CMK (cell line): ENCODE measurements at regions not wholly inside any gene's neighbourhood (a gene's known extent, or its start where the extent isn't known, plus 50 kb on each side); places are given as distances from the start of the nearest gene placed in this dataset.
"Not testable (repeated sequence)": the region's sequence is repeated elsewhere in the genome, so short reads cannot be mapped to it uniquely, and the experiment has no call there.

Source experiments
- DNase-seq: peaks from one replicate; pipeline ENCODE4 v3.0.0-alpha.2; 2010; ENCODE audit warnings: low read depth

DNA sequence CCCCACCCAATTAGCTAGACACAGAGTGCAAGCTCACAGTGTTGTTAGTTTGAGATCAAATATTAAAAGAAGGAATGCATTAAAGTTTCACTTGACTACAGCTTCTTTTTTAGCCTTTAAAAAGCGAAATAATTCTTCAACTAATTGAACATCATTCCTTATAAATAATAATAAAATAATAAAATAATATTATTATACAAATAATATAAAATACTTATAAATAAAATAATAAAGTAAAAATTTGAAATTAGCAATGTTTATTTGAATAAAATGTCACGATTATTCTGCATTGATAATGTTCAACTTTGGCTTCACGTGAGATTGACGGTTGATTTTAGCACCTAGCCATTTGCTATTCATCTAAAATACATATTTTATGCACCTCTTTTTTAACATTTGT is 819.3 kb downstream of the FRK start:
- DNase-seq: no peak

- no peak for DNase-seq
These were observed 839.5 kb downstream of the FRK start for GRCh38 chr6:115221198-115221597.

DNA sequence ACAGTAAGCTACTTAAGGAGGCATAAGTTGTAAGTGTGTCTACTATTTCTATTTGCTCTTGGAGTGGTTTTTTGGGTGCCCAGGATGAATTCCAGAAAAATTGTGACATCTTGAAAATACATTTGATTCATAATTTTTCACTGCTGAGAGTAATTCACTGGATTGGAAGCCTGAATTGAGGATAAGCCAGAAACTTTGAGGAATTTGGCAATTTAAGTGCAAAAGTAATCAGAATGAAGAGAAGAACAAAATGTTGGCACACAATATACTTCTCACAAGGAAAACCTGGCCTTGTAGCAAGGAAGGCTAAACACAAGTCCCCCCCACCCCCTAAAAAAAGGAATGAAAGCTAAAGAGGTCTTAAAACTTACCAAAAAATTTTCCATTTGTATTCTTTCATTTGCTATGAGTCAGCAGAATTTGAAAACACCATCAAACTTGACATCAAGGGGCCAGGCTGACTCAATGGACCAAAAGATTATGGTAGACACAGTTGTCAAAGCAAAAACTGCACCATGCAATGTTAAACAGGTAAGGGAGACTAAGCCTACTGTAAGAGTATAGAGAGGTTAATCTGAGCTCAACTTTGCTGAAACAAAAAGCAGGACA is 840.0 kb downstream of the FRK start:
- DNase-seq: no peak

DNA sequence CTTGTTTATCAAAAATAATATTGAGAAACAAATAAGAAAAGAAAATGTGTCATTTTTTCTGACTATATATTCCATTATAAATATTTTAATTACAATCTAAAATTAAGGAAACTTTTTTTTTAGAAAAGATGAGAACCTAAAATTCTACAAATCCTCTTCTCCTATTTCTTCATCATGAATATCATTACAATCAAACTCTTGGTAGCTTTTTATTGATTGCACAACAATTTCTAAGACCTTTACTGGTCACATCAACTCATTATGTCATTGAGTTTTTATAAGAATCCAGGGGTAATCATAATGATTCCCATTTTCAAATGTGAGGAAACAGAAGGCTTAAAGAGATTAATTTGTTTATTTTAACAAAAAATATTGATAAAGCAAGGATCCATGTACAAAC is 841.0 kb downstream of the FRK start:
- DNase-seq: no peak

GRCh38 chr6:115216835-115217234 is 843.9 kb downstream of the FRK start:
- DNase-seq: no peak

- DNase-seq: no peak
These were observed 846.4 kb downstream of the FRK start for GRCh38 chr6:115214283-115214682.

DNA sequence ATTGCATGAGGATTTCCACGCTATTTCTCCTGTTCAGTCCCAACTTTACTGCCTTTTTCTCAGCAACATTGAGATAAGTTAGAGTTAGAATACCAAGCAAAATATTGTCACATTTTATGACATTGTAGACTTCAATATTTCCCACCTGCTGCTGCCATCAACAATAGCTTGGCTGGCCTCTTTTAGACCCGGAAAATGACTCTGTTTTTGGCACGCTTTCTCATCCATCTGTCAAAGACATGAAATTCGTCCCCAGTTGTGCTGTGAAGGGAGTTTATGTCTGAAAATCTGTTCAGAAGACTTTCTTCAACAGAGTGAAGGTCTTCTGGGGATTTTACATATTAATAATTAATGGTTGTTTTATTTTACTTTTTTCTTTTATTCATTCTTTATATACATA is 857.3 kb downstream of the FRK start:
- DNase-seq: no peak

GRCh38 chr6:115194981-115195638 is 852.3 kb upstream of the HS3ST5 start:
- no peak for DNase-seq

DNA sequence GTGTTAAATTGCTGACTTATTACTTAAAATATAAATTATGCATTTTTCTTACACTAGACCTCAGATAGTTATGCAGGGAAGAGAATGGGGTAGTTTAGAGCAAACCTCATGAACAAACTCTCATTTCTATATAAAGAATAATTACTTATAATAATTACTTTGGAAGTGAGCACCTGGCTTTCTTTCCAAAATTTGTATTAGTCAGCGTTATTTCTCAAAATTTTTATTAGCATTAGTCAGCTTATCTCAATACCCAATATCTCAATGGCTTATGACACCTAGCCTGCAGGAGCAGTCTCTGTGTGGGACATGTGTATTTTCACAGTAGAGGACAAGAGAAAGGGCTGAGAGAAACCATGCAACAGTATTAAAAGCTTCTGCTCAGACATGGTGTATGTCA is 849.2 kb upstream of the HS3ST5 start:
- DNase-seq: no peak

DNA sequence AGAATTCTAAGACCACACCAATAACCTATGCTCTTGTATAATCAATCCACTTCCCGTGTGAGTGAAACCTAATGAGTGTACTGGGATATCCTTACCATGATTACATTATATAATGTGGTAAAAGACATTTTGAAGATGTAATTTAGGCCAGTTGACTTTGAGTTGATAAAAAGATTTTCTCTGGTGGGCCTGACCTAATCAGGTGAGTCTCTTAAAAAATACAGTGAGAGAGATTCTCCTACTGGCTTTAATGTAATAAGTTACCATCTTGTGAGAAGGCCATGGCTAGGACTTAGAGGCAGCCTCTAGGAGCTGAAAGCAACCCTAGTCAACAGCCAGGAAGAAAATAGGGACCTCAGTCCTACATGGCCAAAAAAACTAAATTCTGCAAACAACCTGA is 847.7 kb upstream of the HS3ST5 start:
- DNase-seq: no peak

DNA sequence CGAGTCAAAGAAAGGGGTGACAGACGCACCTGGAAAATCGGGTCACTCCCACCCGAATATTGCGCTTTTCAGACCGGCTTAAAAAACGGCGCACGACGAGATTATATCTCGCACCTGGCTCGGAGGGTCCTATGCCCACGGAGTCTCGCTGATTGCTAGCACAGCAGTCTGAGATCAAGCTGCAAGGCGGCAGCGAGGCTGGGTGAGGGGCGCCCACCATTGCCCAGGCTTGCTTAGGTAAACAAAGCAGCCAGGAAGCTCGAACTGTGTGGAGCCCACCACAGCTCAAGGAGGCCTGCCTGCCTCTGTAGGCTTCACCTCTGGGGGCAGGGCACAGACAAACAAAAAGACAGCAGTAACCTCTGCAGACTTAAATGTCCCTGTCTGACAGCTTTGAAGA is 832.6 kb upstream of the HS3ST5 start:
- not testable (repeated sequence) for DNase-seq

DNA sequence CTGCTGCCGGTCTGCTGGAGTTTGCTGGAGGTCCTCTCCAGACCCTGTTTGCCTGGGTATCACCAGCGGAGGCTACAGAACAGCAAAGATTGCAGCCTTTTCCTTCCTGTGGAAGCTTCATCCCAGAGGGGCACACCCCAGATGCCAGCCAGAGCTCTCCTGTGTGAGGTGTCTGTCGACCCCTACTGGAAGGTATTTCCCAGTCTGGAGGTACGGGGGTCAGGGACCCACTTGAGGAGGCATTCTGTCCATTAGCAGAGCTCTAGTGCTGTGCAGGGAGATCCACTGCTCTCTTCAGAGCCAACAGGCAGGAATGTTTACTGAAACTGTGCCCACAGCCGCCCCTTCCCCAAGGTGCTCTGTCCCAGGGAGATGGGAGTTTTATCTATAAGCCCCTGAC is 823.1 kb upstream of the HS3ST5 start:
- not testable (repeated sequence) for DNase-seq

- DNase-seq: no peak
These were observed 816.9 kb upstream of the HS3ST5 start for GRCh38 chr6:115159733-115160132.

GRCh38 chr6:115137910-115138309 is 795.1 kb upstream of the HS3ST5 start:
- DNase-seq: no peak

DNA sequence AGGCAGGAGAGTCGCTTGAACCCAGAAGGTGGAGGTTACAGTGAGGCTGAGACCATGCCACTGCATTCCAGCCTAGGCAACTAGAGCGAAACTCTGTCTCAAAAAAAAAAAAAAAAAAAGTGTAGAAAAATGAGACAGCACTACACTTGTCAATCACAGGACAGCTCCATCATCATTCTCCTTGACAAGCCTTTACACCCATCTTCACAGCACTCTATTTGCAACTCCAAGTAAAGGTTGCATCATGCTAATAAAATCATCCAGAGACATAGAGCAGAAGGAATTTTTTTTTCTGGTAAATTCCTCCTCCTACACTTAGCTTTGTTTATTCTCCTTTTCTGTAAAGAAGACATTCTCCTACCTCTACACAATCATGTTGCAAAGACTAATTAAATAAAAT is 791.0 kb upstream of the HS3ST5 start:
- DNase-seq: no peak

- DNase-seq: no peak
These were observed 789.1 kb upstream of the HS3ST5 start for GRCh38 chr6:115131709-115132490.

DNA sequence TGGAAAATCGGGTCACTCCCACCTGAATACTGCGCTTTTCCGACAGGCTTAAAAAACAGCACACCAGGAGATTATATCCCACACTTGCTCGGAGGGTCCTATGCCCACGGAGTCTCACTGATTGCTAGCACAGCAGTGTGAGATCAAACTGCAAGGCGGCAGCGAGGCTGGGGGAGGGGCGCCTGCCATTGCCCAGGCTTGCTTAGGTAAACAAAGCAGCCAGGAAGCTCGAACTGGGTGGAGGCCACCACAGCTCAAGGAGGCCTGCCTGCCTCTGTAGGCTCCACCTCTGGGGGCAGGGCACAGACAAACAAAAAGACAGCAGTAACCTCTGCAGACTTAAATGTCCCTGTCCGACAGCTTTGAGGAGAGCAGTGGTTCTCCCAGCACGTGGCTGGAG is 778.7 kb upstream of the HS3ST5 start:
- not testable (repeated sequence) for DNase-seq

DNA sequence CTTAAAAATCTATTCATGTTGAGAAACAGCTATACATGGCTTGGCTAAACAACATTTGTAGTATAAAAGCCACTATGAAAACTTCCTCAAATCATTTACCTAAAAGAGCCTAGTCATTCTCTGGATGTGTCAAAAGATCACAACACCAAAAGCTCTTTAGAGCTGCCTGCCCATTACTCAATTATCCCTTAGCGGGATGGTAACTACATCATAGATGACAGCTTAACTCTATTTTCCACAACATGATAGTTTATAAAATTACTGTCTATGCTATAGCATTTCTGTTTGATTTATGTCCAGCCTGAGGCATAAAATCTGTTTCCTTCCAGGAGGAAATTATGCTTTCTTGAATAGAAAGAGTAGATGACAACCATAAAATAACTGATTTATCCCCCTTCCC is 777.6 kb upstream of the HS3ST5 start:
- DNase-seq: no peak

GRCh38 chr6:115091461-115091860 is 748.6 kb upstream of the HS3ST5 start:
- no peak for DNase-seq

GRCh38 chr6:115078555-115078954 is 735.7 kb upstream of the HS3ST5 start:
- DNase-seq: no peak

- DNase-seq: no peak
These were observed 729.1 kb upstream of the HS3ST5 start for GRCh38 chr6:115071962-115072361.

DNA sequence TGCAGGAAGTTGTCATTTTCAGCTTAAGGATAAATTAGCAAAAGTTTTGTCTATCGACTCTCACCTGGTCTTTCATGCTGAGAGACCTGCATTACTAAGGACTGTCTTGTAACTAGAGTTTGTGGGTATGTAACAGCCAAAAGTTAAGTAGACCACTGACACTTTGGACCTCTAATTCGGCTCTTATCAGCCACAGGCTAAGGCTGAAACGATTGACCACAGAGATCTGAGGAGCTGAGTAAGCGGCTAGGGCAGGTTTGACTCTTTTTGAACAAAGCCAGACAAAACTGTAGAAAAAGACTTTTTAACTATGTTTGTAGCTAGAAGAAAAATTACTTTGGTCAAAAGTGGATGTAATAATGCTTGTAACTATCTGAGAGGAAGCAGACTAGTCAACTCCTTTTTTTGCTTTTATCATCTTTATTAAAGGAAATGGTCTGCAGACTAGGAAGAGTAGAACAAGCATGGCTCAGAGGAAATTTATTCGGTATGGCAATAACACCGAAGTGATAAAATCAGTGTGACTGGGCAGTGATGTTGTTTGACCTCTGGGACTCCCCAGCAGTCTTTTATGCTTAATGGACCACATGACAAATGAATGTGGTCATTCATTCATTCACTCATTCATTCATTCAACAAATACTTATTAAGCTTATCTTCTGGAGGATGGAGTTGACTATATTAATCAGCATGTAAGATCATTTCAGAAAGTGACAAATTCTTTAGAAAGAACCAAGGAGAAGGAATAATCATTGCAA is 725.0 kb upstream of the HS3ST5 start:
- peak; percentile 7 for DNase-seq

DNA sequence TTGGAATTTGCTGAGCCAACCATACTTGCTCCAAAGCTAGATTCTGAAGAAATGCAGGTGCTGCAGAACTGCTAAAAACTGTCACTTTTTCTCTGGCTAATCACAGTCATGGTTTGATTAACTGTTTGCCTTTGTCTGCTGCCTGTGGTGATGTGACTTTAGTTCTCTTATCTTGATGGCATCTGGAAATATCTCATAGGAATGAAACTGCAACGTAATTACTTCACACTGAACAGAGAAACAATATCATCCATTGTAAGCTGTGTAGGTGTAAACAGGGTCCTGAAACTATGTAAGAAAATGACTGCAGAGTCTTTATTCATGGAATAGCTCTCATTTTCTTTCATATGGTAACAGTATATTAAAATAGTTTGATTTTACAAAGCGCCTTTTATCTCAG is 721.9 kb upstream of the HS3ST5 start:
- no peak for DNase-seq
